DMS79 (cell line): ENCODE measurements at regions not wholly inside any gene's neighbourhood (a gene's known extent, or its start where the extent isn't known, plus 50 kb on each side); places are given as distances from the start of the nearest gene placed in this dataset.
"Not testable (repeated sequence)": the region's sequence is repeated elsewhere in the genome, so short reads cannot be mapped to it uniquely, and the experiment has no call there.

Experiments used
- DNase-seq: peaks from one replicate; lab custom pipeline; 2025; lab: John Stamatoyannopoulos, UW

DNA sequence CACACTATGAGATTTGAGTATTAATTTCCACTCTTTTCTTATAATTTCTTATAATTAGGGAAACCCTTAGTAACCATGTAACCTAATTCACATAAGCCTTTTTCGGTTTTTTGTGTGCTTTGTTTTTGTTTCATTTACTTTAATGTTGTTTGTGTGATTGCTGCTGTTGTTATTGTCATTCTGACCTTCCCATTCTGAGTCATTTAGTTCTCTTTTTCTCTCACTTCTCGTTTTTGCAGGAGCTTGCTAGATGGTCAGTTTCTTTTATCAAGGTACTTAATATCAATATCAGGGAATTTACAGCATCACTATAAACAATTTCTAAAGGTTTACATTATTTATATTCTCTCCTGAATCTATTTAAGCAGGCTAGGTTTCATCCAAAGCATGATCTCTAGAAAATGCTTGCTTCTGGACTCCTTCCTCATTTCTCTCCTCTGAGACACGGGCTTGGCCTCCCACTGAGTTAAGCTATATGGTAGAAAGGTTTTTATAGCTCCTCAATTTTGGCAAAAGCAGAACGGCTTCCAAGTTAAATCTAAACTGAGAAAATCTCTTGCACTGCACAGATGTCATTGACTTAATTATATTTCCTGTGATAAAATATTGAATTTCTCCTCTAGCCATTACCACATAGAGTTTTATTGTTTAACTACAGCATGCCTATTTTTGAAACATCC, 534.2 kb downstream of the NSUN3 start:
- no peak for DNase-seq

DNA sequence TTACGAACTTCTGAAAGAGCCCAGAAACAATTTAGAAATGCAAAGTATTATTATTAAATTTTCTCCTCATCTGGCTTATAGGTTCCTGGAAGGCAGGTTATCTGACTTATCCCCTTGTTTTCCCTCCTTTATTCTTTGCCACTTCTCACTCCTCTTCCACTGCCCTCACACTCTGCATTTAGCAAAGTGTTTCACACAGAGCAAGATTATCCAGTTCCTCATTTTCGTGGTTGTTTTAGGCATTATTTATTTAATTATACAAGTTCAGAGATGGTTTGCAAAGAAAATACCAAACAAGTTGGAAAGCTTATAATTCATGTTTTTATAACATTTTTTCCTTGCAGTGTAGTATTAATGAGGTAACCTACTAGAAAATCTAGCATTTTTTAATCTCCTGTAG, 544.9 kb downstream of the NSUN3 start:
- no peak for DNase-seq

DNA sequence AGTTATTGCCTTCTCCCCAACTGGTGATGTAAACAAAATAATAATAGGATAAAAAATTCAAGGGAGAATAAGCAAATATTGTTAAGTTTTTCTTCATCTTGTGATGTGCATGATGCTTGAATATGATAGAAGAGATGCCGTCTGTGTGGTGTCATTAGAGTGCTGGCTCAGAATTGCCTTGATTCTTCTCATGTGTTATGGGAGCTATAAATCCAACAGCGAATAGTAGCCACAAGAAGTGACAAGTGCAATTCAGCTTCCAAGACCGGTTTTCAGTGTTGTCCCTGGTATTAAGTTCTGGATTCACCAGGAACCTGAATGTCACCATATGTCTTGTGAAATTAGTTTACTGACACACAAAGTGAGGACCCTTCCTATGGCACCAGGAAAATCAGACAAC, 547.0 kb downstream of the NSUN3 start:
- no peak for DNase-seq

DNA sequence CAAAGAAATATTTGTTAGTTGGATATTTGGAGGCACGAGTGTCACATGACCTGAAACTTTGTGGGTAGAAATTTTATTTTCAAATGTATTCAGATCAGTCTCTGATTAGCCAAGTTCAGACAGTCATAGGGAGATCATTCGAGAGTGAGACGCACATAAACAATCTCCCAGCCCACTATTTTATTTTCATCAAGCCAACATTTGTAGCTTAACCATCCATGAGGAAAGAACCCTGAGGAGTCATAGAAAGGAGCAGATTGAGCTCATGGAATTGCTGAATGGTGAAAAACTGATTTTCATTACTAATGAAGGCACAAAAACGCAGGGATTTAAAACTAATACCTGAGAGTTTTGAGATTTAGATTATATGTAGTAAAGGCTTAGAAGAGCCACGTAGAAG, 548.7 kb downstream of the NSUN3 start:
- no peak for DNase-seq

DNA sequence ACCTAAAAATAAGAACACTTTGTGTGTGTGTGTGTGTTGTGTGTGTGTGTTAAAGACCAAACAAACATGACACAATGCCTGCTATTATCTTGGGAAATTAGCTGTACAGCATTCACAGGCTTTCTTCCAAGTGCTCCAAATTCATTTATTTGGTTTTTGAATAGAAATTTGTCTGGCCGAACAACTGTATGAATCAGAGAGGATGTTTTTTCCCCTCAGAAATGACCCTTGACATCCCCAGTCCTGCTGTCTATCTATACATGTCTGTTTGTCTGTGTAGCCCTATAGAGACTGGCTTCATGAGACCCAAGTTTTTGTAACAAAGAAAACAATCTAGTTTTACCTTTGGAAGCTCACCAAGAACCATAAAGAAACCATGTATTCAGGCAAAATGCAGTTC, 549.8 kb downstream of the NSUN3 start:
- DNase-seq = no peak

DNA sequence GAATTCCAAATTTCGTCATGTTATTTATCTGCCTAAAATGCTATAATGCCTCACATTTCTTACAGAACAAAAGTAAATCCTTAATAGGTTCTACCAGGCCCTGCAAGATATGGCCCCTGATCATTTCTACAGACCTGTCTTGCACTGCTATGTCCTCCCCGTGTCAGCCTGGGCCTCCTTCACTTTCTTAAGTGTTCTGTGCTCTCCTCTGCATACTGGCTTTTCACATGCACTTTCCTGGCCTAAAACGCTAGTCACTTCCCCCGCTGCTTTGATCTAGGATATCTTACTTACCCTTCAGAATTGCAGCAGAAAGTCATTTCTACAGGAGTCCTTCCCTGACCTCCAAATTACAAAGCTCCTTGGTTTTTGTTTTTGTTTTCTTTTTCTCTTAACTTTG, 551.3 kb downstream of the NSUN3 start:
- DNase-seq = no peak

DNA sequence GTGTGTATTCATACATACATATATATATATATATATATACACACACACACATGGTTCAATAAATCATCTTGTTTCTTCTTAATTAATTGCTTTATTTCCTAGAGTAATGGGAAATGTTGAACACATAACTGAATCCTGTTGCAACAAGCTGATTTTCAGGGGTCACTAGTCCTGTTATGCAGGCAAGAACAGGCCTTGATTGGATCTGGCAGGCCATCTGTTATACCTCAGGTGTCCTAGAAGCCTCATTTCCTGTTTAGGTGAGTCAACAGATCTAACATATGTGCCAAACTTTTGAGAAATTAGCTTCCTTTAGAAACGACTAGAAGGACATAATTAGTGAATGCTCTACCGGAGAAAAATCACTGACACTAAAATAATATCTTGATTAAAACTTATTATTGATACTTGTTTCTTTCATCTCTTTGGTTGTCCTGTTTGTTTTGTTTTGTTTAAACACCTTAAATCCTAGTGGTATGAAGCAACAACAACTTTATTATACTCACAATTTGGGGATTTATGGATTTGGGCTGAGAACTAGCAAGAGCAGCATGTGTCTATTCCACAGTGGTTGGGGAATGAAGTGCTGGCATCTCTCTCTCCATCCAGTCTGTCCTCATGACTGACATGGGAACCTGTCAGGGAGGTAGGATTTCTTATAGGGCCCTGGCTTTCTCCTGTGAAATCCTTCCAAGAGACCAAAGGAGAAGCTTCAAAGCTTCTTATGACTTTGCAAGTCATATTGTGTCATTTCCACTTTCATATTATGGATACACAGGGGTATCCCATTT, 552.6 kb downstream of the NSUN3 start:
- no peak for DNase-seq

DNA sequence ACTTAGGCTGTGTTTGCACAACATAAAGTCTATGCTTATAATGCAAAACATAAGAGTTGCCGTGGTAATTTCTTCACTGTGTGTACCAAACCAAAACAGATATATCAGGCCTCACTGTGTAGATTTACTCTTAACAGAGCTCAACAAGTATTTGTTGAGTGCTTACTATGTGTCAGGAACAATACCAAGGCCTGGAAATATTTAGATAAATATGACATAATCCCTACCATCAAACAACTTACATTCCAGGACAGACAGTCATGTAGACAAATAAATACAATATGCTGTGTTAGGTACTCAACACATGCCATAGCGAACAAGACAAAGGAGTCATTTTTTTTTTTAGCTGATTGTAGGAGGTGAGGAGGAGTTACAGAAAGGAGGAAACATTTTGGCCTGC, 554.0 kb downstream of the NSUN3 start:
- no peak for DNase-seq

DNA sequence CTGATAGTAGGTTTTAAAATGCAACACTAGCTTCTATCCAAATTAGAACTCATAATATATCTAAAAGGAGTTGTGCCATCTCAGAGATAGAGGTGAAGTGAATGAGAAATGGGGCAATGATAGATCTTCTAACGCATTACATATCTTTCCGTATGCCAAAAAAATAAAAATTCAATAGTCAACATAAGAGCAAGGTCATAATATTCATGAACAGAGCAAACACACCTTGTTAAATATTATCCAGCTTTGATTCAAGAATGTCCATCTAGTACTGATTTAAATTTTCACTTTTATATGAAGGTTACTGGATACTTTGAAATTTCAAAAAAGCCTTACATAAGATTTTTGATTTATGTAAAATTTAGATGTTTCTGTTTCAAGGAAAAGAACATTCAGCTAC, 554.5 kb downstream of the NSUN3 start:
- no peak for DNase-seq

DNA sequence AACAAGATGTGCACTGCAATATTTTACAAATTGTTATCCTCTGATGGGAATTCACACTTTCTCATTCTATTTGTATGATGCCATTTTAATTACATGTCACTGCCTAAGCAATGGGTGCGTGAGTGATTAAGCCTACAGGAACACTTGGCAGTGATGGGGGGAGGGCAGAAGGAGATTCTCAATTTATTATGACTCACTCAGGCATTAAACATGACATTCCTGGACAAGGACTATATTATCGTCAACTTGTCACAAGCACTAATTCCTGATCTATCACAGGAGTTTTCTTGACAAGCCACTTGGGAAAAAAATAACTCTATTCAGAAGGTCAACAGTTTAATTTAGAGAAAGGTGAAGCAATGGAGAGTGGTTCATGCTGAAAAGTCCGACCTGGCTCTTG, 556.8 kb downstream of the NSUN3 start:
- no peak for DNase-seq

DNA sequence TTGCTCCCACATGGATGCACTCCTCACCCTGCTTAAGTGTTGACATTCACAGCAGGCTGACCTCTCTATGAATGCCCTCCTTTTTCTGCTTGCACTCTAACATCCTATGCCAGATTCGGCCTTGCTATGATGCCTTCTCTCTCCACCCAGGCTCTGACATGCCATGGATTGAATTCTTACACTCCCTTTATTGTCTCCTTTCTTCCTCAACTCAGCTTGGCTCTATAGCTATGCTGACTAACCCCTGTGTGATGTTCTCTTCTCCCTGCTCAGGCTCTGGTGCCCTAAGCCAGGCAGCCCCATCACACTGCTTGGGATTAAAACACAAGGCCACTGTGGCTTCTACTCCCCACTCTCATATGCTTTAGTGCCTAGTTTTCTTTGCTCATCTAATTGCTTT, 563.7 kb downstream of the NSUN3 start:
- DNase-seq = no peak

DNA sequence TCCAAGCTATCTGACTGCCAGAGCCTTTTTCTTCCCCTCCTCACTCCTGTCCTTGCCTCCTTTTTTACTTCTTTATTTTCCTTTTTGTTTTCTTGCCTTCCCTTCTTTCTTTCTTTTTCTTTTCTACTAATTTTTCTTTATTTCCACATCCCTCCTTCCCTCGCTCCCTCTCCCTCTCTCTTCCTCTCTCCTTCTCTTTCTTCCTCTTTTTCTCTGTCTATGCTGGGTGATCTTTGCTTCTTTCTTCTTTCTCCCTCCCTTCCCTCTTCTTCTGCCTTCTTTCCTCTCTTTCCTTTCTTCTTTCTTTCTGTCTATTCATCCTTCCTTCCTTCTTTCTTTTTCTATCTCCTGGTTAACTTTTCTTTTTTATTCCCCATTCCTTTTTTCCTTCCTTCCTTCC, 564.8 kb downstream of the NSUN3 start:
- DNase-seq = no peak

DNA sequence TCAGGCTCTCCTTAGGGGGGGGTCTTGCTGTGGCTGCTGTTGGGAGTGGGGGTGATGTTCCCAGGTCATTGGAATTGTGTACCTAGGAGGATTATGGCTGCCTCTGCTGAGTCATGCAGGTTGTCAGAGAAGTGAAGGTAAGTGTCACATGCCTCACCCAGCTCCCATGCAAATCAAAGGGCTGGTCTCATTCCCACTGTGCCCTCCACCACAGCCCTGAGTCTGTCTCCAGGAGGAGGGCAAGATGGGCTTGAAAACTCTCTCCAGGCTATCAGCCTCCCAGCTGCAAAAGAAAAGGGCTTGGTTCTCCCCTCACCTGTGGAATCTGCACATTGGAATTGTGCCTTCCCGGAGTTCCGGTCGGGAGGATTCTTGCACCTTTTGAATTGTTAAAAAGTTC, 580.5 kb downstream of the NSUN3 start:
- no peak for DNase-seq

DNA sequence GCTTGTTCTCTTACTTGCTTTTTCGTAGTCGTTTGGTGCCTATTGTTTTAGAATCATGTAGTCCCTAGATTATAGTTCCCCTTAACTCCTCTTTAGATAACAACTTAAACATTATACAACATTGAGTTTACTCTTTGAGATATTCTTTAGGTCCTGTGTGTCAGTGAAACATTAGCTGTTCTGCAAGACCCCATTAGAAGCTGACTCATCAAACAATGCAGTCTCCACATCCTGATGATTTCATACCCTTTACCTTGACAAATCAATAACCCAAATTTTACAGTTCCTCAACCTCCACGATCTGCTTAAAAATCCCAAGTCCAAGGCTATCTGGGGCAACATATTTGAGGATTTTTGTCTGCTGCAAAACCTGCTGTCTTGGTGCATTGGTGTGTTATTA, 582.9 kb downstream of the NSUN3 start:
- DNase-seq = no peak

DNA sequence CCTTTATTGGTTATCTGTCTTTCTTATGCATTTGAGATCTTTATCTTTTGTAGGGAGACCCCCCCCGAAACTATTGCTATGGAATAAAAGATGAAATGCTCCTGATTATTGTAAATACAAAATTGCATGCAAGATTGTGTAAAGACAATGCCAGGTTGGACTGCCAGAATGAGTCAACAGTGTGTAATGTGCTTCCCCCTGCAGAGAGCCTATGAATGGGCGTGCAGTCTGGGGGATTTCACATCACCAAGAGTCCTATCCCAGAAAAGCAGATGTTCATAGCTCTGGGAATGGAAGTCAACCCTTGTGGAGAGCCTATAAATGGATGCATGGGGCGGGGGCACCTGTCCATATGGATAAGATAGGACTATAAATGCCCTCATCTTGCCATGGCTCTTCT, 584.3 kb downstream of the NSUN3 start:
- DNase-seq = no peak

DNA sequence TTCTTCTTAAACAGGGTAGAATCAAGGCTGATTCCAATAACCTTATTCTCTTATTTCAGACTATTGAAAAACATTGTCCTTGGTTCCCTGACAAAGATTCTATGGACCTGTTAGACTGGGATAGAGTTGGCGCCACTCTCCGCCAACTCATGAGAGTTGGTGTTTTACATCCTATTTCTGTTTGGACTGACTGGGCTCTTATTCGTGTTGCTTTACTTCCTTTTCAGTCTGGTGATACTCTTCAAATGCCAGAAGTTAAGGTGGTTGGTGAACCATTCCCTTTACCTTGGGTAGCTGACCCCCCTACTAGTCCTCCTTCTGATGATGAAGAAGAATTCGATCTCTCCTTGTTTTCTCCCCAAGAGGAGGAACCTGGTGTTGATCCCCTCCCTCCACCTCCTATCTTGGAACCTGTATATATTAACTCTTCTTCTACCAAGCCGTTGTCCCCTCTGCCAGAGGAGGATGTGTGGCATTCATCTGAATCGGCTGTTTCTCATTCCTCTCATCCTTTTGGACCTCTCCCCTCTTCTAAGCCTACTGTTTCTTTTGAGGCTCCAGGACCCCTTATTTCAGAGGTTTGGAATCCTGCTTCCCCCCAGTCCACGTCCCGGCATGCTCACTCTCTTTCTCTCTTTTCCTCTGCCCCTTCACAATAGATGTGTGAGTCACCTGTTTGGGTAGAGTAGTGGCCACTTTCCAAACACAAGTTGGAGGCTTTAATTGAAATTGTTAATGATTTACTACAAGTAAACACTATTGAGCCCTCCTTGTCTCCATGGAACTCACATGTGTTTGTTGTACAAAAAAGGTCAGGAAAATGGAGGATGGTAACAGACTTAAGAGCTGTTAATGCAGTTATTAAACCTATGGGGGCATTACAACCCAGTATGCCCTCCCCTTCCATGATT, 585.7 kb downstream of the NSUN3 start:
- DNase-seq = not testable (repeated sequence)

DNA sequence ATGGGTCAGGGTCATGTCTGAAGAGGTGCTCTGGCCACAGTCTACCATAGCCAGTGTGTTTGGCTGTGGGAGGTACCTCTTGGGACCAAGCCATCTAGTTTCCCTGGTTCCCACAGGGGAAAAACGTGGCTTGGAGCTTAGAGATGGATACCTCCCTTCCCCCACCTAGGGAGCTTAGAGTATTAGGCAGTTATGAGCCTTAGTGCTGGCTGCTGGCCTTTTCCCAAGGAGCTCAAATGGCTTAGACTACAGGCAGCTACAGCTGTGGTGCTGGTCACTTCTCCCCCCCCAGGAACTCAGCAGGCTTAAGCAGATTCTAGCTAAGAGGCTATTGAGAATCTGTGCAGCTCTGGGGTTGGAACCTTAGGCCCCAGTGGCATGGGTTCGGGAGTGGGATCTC, 591.2 kb downstream of the NSUN3 start:
- DNase-seq = no peak

DNA sequence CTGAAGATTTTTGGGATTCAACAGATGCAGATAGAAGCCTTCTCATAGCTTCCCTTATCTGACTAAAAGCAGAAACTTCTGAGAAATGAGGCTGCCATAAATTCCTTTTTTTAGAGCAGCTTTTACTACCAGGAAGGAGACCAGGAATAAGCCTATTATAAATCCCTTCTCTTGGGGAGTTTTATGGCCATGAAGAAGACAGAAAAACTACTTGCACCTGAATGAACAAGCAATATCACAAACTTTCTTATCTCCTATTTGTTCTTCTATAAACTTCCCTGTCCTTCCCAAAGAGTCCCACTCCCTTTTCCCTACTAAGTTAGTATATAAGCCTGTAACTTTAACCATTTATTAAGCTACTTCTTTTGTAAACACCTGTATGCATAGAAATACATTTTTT, 603.1 kb downstream of the NSUN3 start:
- DNase-seq = no peak

DNA sequence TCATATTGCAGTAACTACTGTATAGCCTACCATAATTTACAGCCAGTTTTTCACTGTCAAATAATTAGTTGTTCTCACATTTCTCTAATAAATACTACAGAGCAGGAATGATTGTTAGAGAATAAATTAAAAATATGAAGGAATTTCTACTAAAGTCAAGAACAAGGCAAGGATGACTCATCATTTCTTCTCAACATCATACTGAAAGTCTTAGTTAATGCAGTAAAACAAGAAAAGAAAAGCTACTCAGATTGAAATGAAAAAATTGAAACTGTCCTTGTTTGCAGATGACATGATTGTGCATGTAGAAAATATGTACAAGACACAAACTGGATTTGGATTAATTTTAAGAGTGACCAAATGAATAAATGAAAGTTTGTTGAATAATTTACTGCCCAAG, 608.2 kb downstream of the NSUN3 start:
- no peak for DNase-seq

DNA sequence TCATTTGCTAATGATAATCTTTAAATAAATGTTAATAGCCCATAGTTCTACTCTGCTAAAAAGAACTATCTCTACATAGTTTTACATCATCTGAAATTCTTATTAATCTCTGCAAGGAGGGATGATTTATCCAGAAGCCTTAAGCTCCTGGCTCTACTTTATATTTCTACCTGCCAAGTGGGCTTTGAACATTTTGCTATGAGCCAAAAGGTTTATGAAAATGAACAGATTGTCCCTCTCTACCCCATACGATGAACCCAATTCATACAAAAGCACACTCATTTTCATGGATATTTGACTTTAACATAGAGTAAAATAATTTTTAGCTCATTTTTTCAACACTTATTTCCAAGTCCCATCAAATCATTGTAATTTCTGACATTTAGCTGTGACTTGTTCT, 611.0 kb downstream of the NSUN3 start:
- DNase-seq = no peak

DNA sequence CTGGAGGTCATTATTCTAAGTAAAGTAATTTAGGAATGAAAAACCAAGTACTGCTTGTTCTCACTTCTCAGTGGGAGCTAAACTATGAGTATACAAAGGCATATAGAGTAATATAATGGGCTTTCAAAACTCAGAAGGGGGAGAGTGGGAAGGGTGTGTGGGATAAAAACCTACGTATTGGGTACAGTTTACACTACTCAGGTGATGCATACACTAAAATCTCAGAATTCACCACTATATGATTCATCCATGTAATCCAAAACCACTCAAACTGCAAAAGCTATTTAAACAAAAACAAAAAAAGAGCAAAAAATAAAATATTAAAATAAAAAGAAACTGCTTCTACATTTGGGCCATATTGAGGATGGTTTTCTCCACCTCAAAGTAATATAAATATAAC, 623.3 kb downstream of the NSUN3 start:
- DNase-seq = no peak

DNA sequence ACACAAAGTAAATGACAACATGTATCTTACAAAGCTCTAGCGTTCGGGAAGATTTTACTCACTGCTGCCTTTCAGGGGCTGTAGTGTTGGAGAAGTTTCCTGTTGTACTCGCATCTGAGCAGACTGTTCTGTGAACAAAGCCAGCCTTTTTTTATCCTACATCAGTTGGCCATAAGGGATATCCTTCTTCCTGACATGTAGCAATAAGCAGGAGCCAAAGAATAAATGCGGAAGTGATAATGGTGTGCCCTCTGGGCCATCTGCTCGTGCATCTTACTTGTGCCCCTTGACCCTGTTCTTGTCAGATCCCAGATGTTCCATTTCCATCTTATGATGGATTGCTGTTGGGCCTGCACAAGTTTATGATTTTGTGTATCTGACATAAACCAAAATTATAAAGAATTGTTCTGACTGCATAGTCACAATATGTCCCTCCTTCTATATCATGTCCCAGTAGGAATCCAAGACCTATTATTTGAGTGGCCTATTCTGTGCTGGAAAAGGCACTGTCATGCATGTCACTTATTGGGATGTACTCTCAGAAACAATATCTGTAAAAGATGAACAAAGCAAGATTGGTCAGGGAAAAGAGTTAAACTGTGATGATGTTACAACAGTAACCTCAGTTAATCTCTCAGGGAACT, 631.3 kb downstream of the NSUN3 start:
- DNase-seq = no peak
